ENCODE measurements at regions not wholly inside any gene's neighbourhood (a gene's known extent, or its start where the extent isn't known, plus 50 kb on each side); places are given as distances from the start of the nearest gene placed in this dataset.

DNA sequence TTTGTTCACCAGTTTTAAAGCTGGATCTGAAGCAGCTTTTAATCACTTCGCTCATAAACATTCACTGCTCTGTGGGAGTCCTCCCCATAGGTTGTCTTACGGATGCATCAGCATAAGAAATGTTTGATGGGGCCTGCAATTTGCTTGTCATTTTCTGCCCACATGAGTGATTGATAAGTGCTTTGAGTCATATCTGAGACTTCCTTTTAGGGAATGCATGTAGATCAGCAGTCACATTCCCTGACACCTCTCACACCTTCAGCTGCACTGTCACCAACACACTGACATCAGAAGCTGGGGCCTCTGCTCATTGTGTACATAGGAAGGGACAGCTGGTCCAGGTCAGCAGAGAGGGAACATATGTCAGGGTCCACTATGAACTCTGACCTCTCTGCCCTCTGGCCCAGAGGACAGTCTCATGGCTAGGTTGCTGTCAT, 84.1 kb upstream of the SPATA31D4 start:
- TF ChIP-seq, protein P1, sequence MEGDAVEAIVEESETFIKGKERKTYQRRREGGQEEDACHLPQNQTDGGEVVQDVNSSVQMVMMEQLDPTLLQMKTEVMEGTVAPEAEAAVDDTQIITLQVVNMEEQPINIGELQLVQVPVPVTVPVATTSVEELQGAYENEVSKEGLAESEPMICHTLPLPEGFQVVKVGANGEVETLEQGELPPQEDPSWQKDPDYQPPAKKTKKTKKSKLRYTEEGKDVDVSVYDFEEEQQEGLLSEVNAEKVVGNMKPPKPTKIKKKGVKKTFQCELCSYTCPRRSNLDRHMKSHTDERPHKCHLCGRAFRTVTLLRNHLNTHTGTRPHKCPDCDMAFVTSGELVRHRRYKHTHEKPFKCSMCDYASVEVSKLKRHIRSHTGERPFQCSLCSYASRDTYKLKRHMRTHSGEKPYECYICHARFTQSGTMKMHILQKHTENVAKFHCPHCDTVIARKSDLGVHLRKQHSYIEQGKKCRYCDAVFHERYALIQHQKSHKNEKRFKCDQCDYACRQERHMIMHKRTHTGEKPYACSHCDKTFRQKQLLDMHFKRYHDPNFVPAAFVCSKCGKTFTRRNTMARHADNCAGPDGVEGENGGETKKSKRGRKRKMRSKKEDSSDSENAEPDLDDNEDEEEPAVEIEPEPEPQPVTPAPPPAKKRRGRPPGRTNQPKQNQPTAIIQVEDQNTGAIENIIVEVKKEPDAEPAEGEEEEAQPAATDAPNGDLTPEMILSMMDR (IDR thresholded peaks at IDR 0.05; ENCODE audit: extremely low read depth in 1 of 2, insufficient read depth in 1 of 2, low read depth in 1 of 2, low read length in 2 of 2) = no peak
- TF ChIP-seq POLR2A (IDR thresholded peaks at IDR 0.05; ENCODE audit: low read depth, low read length) = no peak
- TF ChIP-seq POLR2AphosphoS5 (IDR thresholded peaks at IDR 0.05; ENCODE audit: insufficient read depth, low read depth, low read length) = no peak
- TF ChIP-seq JUN (IDR thresholded peaks at IDR 0.05; ENCODE audit: borderline replicate concordance, insufficient read depth, insufficient read length, low read depth) = no peak
- TF ChIP-seq EZH2 (IDR thresholded peaks at IDR 0.05; ENCODE audit: borderline replicate concordance, low read depth, low read length, severe bottlenecking) = no peak
- TF ChIP-seq, protein P2, sequence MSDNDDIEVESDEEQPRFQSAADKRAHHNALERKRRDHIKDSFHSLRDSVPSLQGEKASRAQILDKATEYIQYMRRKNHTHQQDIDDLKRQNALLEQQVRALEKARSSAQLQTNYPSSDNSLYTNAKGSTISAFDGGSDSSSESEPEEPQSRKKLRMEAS (IDR thresholded peaks at IDR 0.05; ENCODE audit: insufficient read depth, insufficient read length) = no peak
- no peak for TF ChIP-seq GATA2 (IDR thresholded peaks at IDR 0.05; ENCODE audit: insufficient read depth, insufficient read length, low read depth, low read length)

All from endothelial cell of umbilical vein (primary cell).